ENCODE measurements at regions not wholly inside any gene's neighbourhood (a gene's known extent, or its start where the extent isn't known, plus 50 kb on each side); places are given as distances from the start of the nearest gene placed in this dataset.

DNA sequence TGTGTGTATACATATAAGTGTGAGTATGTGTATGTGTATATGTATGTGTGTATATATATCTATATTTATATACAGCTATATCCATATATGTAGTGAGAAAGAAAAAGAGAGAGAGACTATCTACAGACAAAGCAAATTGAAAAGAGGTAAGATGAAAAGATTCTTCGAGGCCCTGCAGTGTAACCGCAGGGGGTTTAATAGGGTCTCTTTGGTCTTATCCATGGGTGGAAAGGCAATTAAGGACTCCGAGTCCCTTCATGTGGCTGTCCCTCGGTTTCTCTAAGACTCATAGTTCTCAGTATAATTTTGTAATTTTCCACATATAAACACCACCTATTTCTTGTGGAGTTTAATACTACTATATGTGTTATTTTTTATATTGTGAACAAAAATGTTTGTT, 50.6 kb upstream of the JAZF1 start:
- no peak for DNase-seq (ENCODE audit: low read depth in 2 of 2, low spot score in 1 of 2)

DNA sequence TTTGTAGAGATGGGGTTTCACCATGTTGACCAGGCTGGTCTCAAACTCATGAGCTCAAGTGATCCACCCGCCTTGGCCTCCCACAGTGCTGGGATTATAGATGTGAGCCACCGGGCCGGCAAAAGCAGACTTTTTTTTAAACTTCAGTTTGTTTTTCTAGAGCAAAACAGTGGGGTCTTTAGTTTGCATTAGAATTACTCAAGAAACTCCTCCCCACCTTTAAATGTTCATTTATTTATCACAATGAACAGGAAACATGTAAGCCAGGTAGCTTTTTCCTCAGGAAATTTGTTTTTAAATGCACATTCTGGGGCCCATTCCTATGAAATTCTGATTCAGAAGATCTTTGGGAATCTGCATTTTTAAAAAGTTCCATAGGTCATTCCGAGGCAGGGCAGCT, 56.0 kb upstream of the JAZF1 start:
- no peak for DNase-seq (ENCODE audit: low read depth in 2 of 2, low spot score in 1 of 2)

DNA sequence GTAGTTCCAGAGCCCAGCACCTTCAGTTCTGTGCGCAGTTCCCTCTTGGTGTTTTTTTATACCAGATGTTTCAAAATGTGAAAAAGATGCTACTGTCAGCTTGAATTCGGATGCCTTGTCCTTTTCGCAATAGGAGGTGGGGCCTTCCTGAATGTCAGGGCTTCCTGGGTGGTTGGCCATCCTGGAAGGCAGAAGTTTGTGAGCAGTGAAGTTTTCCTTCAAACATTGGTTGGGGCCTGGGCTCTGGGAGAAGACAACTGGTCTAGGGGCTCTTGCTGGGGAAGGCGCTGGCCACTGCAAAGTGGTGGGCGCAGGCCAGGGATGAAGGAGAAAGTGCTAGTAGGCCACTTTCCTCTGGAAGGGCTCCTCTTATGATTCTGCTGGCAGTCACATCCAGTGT, 56.8 kb upstream of the JAZF1 start:
- DNase-seq (ENCODE audit: low read depth in 2 of 2, low spot score in 1 of 2), result no peak

DNA sequence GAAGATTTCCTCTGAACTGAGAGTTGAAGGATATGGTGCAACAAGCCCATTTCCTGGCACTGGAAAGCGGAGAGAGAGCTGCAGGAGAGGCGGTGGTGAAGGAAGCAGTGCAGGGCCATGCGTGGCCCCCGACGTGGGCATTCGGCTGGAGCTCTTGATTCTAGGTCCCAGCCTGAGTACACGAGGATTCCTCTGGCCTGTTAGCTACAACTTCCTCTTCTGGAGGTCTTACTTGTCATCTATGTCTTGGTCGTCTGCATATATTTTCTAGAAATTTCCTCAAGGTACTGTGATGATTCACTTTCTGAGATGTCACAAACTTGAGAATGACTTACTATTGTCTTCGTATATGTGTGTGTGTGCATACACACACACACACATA, 59.2 kb upstream of the JAZF1 start:
- no peak for DNase-seq (ENCODE audit: low read depth in 2 of 2, low spot score in 1 of 2)

DNA sequence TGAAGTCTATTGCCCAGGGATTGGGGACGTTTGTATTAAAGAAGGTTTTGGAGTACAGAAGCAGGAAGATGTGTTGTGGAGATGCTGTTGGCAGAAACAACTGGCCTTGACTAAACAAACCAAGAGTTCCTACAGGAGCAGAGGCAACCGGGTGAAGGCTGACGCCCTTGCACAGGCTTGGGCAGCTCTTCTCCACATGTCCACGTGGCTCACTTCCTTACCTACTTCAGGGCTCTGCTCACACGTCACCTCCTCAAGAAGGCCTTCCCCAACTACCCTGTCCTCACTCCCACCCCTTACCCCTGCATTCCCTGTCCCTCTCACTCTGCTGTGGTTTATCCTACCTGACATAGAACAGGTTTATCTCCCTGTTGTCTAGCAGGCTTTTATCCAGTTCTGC, 59.9 kb upstream of the JAZF1 start:
- no peak for DNase-seq (ENCODE audit: low read depth in 2 of 2, low spot score in 1 of 2)

DNA sequence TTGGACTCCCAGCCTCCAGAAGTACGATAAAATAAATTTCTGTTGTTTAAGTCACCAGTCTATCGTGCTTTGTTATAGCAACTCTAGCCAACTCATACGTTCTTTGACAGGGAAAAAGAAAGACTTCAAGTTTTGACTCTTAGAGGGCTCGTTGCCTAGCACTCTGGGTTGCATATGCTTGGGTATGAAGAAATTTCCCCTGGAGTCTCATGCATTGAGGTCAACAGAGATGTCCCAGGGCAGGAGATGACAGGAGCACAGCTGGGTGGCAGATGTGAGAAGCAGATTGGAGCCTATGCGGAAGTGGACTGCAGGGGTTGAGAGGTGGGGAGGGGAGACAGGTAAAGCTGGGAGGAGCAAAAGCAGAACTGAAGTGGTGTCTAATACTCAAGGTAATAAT, 63.3 kb upstream of the JAZF1 start:
- no peak for DNase-seq (ENCODE audit: low read depth in 2 of 2, low spot score in 1 of 2)

DNA sequence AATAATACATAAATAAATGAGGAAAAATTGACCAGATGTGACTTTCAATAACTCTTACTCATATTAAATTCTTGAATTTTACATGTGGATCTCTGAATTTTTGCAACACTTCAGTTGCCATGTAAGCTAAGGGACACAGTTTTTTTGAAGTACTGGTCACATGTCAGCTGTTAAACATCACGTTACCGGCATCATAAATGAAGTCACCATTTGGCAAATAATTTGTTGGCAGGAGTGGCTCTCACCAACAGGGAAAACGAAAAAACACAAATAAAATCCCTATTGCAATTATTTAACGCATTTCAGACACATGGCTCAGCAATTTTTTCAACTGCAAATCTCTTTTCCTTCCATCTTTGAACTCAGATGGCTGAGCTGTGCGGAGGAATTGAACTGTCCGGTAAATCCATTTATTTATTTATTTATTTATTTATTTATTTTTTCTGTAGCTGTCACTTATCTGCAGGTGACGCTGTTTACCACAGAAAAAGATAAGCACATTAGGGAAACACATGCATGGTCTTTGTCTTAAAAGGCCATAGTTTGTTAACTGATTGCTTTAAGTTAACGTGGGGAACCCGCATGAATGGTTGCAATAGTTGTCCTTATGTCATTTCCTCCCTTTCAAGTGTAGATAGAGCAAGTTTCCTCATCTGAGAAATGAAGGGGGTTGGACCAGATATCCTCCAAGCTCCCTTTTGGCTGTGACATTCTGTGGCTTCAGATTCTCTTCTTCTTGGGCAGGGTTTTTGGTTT, 64.7 kb upstream of the JAZF1 start:
- DNase-seq (ENCODE audit: low read depth in 2 of 2, low spot score in 1 of 2), result no peak

DNA sequence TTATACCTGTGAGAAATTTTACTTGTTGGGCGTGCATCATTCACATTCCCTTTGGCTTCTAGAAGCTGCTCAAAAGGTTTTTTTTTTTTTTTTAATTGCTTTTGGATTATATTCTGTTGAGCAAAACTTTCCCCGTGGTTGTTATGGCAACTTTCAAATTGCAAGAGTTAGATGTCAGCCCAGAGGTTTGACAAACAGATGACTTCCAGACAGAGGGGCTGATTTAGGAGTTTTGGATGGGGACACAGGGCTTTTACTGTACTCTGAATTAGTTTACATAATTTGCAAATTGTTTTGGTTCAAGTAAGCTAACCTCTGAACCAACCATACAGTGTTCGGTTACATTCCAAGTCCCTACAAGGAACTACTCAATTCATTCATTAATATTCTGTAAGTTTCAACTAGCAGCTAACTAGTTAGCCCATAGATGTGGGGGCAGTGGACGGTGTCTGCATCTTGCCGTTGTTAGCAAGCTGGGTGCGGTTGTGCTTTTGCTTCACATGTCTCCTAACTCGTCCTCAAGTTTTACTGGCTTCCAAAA, 66.4 kb upstream of the JAZF1 start:
- DNase-seq (ENCODE audit: low read depth in 2 of 2, low spot score in 1 of 2), result no peak

DNA sequence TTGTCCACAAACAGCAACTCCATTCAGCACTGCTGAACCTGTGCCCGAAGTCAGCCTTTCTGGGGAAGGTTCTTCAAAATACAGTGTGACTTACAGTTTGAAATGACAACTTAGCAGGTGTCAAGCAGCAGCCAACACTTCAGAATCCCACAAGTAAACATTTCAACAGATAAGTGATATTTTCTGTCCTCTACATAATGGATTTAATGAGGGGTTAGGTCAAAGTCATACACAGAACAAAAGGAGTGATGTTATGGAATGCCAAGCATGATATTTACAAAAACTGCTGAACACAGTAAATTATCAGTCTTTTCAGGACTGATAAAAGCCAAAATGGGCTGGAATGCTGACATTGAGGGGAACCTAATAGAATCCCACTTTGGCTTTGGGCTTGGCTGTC, 77.6 kb upstream of the JAZF1 start:
- no peak for DNase-seq (ENCODE audit: low read depth in 2 of 2, low spot score in 1 of 2)

DNA sequence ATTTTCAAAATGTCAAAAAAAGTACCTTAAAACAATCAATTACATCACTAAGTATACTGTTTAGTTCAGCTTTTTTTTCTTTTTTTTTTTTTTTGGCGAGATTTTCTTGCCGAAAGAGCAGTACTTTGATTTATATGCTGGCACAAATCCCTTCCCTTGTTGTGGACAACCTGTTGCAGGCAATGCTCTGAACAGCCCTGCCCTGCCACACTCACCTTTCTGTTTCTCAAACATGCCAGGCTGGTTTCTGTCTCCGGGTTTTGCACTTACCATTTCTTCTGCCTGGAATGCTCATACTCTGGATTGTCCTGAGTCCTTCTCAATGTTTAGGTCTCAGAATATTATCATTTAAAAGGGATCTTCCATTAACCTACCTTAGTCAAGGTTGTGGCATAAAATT, 80.4 kb upstream of the JAZF1 start:
- DNase-seq (ENCODE audit: low read depth in 2 of 2, low spot score in 1 of 2), result no peak

DNA sequence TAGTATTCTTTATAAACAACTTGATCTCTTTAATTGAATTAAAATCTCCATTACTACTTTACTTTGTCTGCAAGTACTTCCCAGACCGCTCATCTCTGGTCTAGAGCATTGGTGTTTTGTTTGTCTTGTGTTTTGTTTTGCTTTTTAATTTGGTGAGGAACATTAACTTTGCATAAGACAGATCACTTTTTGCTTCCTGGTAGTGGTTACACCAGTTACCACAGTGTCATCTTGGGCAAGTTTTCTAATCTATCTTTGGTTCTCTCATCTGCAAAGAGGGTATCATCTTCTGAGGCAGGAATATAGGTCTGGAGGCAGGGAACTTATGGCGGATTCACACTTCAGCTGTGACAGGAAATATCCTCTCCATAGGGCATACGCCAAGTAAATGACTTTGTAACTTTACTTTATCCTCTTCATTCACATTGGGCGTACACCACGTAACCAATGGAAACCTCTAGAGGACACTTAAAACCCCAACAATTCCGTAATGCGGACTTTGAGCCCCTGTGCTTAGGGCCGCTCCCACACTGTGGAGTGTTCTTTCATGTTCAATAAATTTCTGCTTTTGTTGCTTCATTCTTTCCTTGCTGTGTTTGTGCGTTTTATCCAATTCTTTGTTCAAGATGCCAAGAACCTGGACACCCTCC, 83.2 kb upstream of the JAZF1 start:
- DNase-seq (ENCODE audit: low read depth in 2 of 2, low spot score in 1 of 2), result no peak

DNA sequence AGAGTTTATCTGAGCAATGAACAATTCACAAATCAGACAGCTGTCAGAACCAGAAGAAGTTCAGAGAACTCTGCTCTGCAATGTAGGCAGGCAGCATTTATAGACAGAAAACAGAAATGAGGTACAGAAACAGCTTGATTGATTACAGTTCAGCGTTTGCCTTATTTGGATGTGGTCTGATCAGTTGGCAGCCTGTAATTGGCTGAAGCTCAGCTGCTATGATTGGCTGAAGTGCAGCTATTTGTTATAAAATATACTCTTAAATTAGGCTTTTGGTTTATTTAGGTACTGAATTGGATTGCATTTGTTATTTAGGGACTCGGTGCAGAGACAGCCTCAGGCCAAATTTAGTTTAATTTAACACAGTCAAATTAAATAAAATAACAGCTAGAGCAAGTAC, 85.8 kb upstream of the JAZF1 start:
- DNase-seq (ENCODE audit: low read depth in 2 of 2, low spot score in 1 of 2), result no peak

DNA sequence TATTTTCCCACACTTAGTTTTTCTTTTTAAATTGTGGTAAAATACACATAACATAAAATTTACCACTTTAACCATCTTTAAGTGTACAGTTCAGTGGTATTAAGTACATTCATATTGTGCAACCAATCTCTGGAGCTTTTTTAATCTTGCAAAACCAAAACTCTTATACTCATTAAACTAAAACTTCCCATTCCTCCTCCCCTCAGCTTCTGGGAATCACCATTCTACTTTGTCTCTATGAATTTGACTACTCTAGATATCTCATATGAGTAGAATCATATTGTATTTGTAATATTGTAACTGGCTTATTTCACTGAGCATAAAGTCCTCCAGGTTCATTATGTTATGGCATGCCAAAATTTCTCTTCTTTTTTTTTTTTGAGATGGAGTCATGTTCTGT, 86.4 kb upstream of the JAZF1 start:
- no peak for DNase-seq (ENCODE audit: low read depth in 2 of 2, low spot score in 1 of 2)

DNA sequence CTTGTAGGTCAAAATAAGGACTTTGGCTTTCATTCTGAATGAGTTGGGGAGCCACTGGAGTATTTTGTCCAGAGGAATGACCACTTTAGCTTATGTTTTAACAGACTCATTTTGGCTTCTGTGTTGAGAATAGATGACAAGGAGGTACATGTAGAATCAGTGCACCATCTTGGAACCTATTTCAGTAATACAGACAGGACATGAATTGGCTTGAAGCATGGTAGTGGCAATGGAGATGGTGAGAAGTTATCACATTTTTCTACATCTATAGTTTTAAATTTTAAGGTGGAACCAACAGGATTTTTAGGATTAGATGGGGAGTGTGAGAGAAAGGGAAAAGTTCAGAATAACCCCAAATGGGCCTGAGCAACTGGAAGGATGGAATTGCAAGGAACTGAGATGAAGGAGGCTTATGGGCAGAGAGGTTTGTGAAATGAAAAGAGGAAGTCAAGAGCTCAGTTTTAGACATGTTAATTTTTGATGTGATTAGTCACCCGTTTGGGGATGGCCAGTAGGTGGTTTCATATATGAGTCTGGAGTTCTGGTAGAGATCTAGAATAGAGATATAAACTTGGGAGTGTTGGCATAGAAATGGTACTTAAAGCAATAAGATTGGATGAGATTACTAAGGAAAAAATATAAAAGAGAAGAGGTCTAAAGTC, 89.2 kb upstream of the JAZF1 start:
- no peak for DNase-seq (ENCODE audit: low read depth in 2 of 2, low spot score in 1 of 2)

DNA sequence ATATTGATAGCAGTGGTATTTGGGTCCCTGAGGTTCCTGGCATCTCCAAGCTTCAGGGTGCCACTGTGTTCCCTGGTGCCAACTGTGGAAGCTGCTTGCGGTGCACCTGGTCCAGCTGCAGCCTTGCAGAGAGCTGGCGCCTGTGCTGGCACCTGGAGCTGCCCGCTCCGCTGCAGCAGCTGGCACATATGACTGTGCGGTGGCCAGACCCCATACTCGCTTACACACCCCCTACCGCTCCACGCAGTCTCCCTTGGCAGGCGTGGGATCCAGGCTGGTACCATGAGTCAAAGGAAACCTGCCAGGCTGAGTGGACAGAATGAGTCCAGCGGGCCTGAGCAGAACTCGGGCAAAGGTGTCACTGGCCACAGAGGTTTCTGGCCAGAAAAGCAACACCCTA, 89.9 kb upstream of the JAZF1 start:
- DNase-seq (ENCODE audit: low read depth in 2 of 2, low spot score in 1 of 2), result no peak

DNA sequence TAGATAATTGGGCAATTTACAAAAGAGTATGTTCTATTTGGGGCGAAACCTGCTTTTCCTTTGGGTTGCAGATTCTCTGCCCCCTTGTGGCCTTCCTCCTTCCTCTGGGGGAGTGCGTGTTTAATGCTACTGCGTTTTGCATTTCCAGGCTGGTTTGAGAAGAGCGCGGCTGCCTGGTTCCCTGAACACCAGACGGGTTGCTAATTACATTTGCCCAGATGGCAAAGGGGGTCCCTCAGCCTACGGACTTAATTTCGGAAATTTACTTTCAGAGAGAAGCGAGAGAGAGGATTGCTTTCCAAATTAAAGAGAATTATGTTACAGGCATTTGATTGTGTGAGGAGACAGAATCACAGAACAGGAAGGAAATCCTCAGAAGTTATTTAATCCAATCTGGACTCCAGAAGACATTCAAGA, 91.9 kb upstream of the JAZF1 start:
- DNase-seq (ENCODE audit: low read depth in 2 of 2, low spot score in 1 of 2), result no peak

DNA sequence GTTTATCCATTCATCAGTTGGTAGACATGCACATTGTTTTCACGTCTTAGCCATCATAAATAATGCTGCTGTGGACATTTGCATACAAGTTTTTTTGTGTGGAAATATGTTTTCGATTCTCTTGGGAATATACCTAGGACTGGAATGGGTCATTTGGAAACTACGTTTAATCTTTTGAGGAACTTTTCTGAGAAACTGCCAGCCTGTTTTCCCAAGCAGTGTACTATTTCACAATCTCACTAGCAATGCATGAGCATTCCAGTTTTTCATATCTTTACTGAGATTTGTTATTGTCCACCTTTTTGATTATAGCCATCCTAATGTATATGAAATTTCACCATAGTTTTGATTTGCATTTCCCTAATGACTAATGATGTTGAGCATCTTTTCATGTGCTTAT, 95.7 kb upstream of the JAZF1 start:
- no peak for DNase-seq (ENCODE audit: low read depth in 2 of 2, low spot score in 1 of 2)

DNA sequence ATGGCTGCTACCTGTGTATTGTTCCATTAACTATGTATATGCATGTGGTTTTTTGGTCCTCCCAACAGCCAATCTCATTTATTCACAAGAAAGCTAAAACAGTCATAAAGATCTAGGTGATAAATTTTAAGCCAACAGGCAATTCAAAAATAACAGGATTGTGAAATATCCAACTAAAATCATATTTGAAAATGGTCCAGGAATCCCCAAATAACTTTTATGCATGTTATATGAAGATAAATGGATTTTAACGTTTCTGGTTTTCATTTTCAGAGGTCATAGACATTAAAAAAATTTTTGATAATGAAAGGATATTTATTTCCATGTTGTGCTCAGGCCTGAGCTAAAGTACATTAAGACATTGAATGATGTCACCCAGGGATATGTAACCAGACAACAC, 96.8 kb upstream of the JAZF1 start:
- no peak for DNase-seq (ENCODE audit: low read depth in 2 of 2, low spot score in 1 of 2)

DNA sequence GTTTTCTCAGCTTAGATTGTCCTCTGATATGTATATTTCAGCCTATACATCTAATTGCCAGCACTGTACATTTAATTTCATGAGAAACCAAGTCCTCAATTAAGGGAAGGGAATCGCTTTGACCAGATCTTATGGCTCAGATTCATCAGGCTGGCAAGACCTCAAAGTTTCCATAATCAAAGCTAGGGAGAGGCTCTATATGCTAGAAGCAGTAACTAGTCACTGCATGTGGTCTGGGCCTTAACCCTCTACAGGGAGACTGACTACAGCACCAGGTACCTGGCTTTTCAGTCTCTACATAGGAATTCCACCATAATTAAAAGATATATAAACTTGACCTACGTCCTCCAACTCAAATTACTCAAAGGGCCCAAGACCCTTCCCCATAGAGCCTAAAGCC, 97.4 kb upstream of the JAZF1 start:
- DNase-seq (ENCODE audit: low read depth in 2 of 2, low spot score in 1 of 2), result no peak

DNA sequence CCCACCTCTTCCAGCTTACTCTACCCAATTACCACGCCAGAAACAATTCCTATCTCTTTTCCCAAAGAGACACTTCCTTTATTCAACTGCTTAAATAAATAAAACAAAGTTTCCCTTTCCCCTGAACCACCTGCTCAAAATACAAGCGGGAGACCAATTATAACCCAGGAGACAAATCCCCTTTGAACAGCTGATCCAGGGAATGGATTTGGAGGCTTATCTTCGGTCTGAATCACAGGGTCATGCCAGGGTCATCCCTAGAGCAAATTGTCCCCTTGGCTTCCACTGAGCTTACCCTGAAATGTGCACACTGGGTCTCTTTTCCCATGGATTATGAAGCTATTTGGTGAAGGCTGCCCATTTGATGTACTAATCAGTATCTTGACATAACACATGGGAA, 99.9 kb upstream of the JAZF1 start:
- DNase-seq (ENCODE audit: low read depth in 2 of 2, low spot score in 1 of 2), result no peak

DNA sequence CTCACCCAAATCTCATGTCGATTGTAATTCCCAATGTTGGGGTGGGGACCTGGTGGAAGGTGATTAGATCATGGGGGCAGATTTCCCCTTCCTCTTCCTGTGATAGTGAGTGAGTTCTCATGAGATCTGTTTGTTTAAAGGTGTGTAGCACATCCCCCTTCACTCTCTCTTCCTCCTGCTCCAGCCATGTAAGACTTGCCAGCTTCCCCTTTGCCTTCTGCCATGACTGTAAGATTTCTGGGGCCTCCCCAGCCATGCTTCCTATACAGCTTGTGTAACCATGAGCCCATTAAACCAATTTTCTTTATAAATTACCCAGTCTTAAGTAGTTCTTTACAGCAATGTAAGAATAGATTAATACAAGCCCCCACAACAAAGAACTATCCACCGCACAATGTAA, 109.9 kb upstream of the JAZF1 start:
- no peak for DNase-seq (ENCODE audit: low read depth in 2 of 2, low spot score in 1 of 2)

DNA sequence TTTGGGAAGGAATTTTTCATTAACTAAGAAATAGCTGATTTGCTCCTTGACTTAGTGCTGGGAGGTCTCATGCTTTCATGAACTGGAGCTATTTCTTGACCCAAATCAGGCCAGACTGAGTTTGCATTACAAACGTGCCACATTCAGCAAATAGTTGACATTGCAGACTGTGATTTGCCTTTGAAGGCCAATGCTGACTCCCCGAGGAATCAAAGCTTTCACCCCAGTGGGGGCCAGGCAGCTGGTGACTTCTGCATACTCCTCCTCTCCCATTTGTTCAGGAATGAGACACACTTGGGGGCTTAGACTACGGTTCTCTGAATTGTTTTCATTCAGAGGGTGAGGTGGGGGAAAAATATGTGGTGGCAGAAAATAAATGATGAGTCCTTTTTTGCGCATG, 111.0 kb upstream of the JAZF1 start:
- DNase-seq (ENCODE audit: low read depth in 2 of 2, low spot score in 1 of 2), result no peak

Data from stimulated activated CD8-positive, alpha-beta memory T cell treated with anti-CD3 and anti-CD28 coated beads, Interleukin-4, amount 100 ng/mL, for 1 hour (primary cell).